CD4-positive, alpha-beta memory T cell (primary cell): ENCODE measurements at regions not wholly inside any gene's neighbourhood (a gene's known extent, or its start where the extent isn't known, plus 50 kb on each side); places are given as distances from the start of the nearest gene placed in this dataset.
"Not testable (repeated sequence)": the region's sequence is repeated elsewhere in the genome, so short reads cannot be mapped to it uniquely, and the experiment has no call there.

Source experiments
- CTCF ChIA-PET: fragments of 350-600 bp; sonication (Branson Sonifier 250); formaldehyde crosslinking; loops from one replicate; lab custom pipeline; 2021; ENCODE audit warnings: inconsistent platforms; ENCODE audit not compliant: partially characterized antibody; lab: Charles Lee
- POLR2A ChIA-PET: fragments of 350-600 bp; sonication (Branson Sonifier 250); formaldehyde crosslinking; loops from one replicate; lab custom pipeline; 2021; ENCODE audit not compliant: partially characterized antibody; lab: Charles Lee
- DNase-seq, 5 donors: peaks; one replicate each; pipeline versions ENCODE4 v3.0.0 to v3.0.0-alpha.2; 2020 to 2022; ENCODE audit warnings: mixed read lengths in 1 of 5
- H3K27ac ChIP-seq: one replicate; pipeline ENCODE4 v1.7.0; 2013; ENCODE audit warnings: low read depth, low read length
- H3K27me3 ChIP-seq: 2 replicates; pipeline ENCODE4 v1.7.0; 2013; ENCODE audit warnings: mild to moderate bottlenecking, low read length, moderate library complexity; ENCODE audit not compliant: insufficient read depth
- H3K36me3 ChIP-seq: 2 replicates; pipeline ENCODE4 v1.7.0; 2013; ENCODE audit warnings: mild to moderate bottlenecking, low read length, moderate library complexity; ENCODE audit not compliant: insufficient read depth
- H3K4me1 ChIP-seq: 2 replicates; pipeline ENCODE4 v1.7.0; 2013; ENCODE audit warnings: mild to moderate bottlenecking, low read length, moderate library complexity; ENCODE audit not compliant: insufficient read depth
- H3K4me3 ChIP-seq, 2 donors: one replicate each; pipeline ENCODE4 v1.7.0; 2013; ENCODE audit warnings: low read length in 2 of 2, mild to moderate bottlenecking in 1 of 2
- H3K9me3 ChIP-seq, 2 donors: one replicate each; pipeline ENCODE4 v1.7.0; 2013; ENCODE audit warnings: low read length in 2 of 2, control low read depth in 1 of 2; ENCODE audit not compliant: control insufficient read depth in 1 of 2
- H3K27ac Mint-ChIP-seq, 7 donors: one replicate each; pipeline ENCODE4 v1.8.0; 2020 to 2021; ENCODE audit warnings: mixed read lengths in 7 of 7, mild to moderate bottlenecking in 6 of 7, inconsistent platforms in 3 of 7, moderate library complexity in 3 of 7
- H3K27me3 Mint-ChIP-seq, 2 donors: one replicate each; pipeline ENCODE4 v1.8.0; 2020 to 2021; ENCODE audit warnings: mixed read lengths in 2 of 2
- H3K36me3 Mint-ChIP-seq, 2 donors: one replicate each; pipeline ENCODE4 v1.8.0; 2020 to 2021; ENCODE audit warnings: mixed read lengths in 2 of 2, inconsistent platforms in 1 of 2, mild to moderate bottlenecking in 1 of 2
- H3K4me1 Mint-ChIP-seq, 4 donors: one replicate each; pipeline ENCODE4 v1.8.0; 2020 to 2021; ENCODE audit warnings: mixed read lengths in 4 of 4, mild to moderate bottlenecking in 1 of 4
- H3K4me3 Mint-ChIP-seq, 8 donors: one replicate each; pipeline ENCODE4 v1.8.0; 2020 to 2021; ENCODE audit warnings: mixed read lengths in 8 of 8, mild to moderate bottlenecking in 7 of 8, moderate library complexity in 6 of 8, inconsistent platforms in 3 of 8
- H3K9me3 Mint-ChIP-seq, 8 donors: one replicate each; pipeline ENCODE4 v1.8.0; 2020 to 2021; ENCODE audit warnings: mixed read lengths in 8 of 8, mild to moderate bottlenecking in 5 of 8, inconsistent platforms in 3 of 8, moderate library complexity in 1 of 8
- intact Hi-C: fragments of 100-400 bp; cut with micrococcal nuclease; formaldehyde crosslinking; loops from one replicate; pipeline ENCODE4 v1.15.1; 2023

DNA sequence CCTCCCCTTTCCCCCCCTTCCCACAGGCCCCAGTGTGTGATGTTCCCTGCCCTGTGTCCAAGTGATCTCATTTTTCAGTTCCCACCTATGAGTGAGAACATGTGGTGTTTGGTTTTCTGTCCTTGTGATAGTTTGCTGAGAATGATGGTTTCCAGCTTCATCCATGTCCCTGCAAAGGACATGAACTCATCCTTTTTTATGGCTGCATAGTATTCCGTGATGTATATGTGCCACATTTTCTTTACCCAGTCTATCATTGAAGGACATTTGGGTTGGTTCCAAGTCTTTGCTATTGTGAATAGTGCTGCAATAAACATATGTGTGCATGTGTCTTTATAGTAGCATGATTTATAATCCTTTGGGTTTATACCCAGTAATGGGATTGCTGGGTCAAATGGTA, 106.0 kb upstream of the CADM1 start:
- DNase-seq, H3K9me3 Mint-ChIP-seq, H3K36me3 ChIP-seq, H3K4me1 ChIP-seq, H3K27me3 ChIP-seq, H3K27me3 Mint-ChIP-seq, H3K9me3 ChIP-seq, CTCF ChIA-PET, H3K27ac Mint-ChIP-seq, H3K4me3 ChIP-seq, H3K36me3 Mint-ChIP-seq, H3K4me1 Mint-ChIP-seq, H3K4me3 Mint-ChIP-seq, POLR2A ChIA-PET, H3K27ac ChIP-seq, intact Hi-C loops: not testable (repeated sequence)

DNA sequence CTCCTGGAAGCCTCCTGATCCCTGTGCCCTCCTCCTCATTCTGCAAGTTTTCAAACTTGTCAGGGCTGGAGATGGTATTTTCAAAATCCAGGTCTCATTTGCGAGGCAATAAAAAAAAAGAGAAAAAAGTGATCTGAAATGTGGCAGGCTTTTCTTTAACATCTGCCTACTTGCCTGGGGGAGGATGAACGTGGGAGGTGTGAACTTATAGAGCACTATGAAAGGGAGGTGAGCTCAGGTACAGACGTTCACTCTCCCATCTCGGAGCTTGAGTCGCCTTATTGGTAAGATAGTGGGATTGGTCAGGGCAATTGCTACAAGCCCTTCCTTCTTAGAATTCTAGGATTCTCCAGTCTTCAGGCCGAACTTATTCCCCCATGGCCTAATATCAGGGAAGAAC, 104.8 kb upstream of the CADM1 start:
- CTCF ChIA-PET: no interaction called here
- POLR2A ChIA-PET: no interaction called here
- H3K27me3 Mint-ChIP-seq: peaks cover 0 to 5% of the 10 kb centered on the region in 2 donors
- H3K4me1 Mint-ChIP-seq: no peaks in the 10 kb centered on the region
- H3K4me3 ChIP-seq: no peak overlapping the region
- H3K4me1 ChIP-seq: no peaks in the 10 kb centered on the region
- H3K36me3 Mint-ChIP-seq: no peaks in the 10 kb centered on the region
- intact Hi-C loops: no loop called here
- H3K27ac Mint-ChIP-seq: no peak overlapping the region
- no peaks in the 10 kb centered on the region for H3K27me3 ChIP-seq
- no peak for DNase-seq
- no peak overlapping the region for H3K27ac ChIP-seq
- no peaks in the 10 kb centered on the region for H3K36me3 ChIP-seq
- H3K4me3 Mint-ChIP-seq: no peak overlapping the region
- H3K9me3 ChIP-seq: no peaks in the 10 kb centered on the region
- peaks cover 0 to 7% (median 1%) of the 10 kb centered on the region in 8 donors for H3K9me3 Mint-ChIP-seq

DNA sequence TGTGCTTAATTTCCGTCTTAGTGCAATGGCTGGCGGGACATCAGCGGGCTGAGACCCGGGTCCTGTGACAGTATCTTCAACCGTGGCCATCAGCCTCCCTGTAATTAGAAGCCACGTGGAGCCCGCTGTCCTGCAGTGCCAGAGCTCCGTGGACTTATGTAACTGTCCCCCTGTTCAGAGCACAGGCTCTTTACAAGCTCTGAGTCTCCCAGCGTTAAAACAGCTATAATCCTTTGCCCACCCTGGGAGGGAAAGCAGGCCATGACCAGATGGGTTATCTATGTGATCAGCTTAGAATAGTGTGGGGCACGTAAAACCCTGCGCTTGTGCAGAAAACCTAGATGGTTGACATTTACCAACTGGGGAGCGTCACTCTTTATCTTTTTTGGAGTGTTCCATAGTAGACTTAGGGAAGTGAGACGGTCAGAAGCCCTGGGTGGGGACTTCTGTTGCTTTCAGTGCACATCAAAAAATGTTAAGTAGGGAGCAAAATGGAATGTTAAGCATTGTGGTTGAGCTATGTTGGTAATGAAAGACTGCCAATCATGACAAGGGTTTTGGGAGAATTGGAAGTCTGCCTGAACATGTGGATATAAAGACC, 103.5 kb upstream of the CADM1 start:
- no peaks in the 10 kb centered on the region for H3K27me3 ChIP-seq
- H3K27ac ChIP-seq: no peak overlapping the region
- POLR2A ChIA-PET: no interaction called here
- H3K4me1 ChIP-seq: no peaks in the 10 kb centered on the region
- no peak overlapping the region for H3K27ac Mint-ChIP-seq
- no peak overlapping the region for H3K4me3 Mint-ChIP-seq
- no peaks in the 10 kb centered on the region for H3K36me3 ChIP-seq
- no peaks in the 10 kb centered on the region for H3K4me1 Mint-ChIP-seq
- CTCF ChIA-PET: no interaction called here
- no peak for DNase-seq
- H3K9me3 ChIP-seq: no peaks in the 10 kb centered on the region
- peaks cover 0 to 5% (median 1%) of the 10 kb centered on the region in 8 donors for H3K9me3 Mint-ChIP-seq
- no peak overlapping the region for H3K4me3 ChIP-seq
- H3K27me3 Mint-ChIP-seq: peaks cover 1 to 3% of the 10 kb centered on the region in 2 donors
- intact Hi-C loops: no loop called here
- no peaks in the 10 kb centered on the region for H3K36me3 Mint-ChIP-seq

GRCh38 chr11:115606498-115607220, 102.4 kb upstream of the CADM1 start:
- intact Hi-C loops: no loop called here

DNA sequence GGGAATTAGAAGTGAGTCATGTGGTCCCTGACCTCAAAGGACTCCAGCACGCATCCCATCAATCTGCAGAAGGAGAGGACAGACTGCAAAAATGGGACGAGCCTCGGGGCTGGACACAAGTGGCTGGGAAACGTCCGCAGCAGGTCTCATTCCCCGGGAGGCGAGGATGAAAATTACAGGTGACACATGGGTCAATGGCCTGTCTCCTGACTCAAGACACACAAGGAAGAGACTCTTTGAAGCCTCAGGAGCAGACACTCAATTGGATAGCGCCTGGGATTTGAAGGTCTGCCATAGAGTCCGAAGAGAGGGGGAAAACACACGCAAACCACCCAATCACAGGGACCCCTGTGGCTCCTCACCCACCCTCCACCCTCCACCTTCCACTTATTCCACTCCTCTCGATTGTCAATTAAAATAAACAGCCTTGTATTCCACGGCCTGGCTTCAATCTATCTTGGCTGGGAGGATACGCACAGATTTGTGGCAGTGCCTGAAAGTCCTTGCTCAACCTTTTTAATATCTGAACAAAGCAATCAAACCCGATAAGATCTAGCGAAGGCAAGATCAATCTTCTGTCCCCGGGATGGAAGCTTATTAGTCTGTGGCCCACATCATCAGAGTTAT, 101.8 kb upstream of the CADM1 start:
- POLR2A ChIA-PET: no interaction called here
- CTCF ChIA-PET: no interaction called here

More at GRCh38 chr11:115606498-115607220, 102.4 kb upstream of the CADM1 start:
- DNase-seq: no peak
- Mint-ChIP-seq H3K9me3 (peaks cover 0 to 7% (median 2%) of the 10 kb centered on the region in 8 donors), H3K27ac (no peak overlapping the region), H3K4me1 (no peaks in the 10 kb centered on the region), H3K27me3 (peaks cover 1% of the 10 kb centered on the region in 2 donors), H3K4me3 (no peak overlapping the region), H3K36me3 (no peaks in the 10 kb centered on the region)
- Histone ChIP-seq H3K27ac (no peak overlapping the region), H3K27me3 (no peaks in the 10 kb centered on the region), H3K36me3 (no peaks in the 10 kb centered on the region), H3K4me3 (no peak overlapping the region), H3K9me3 (no peaks in the 10 kb centered on the region), H3K4me1 (no peaks in the 10 kb centered on the region)
- ChIA-PET CTCF (no interaction called here), POLR2A (no interaction called here)

GRCh38 chr11:115605397-115605796, 101.2 kb upstream of the CADM1 start:
- POLR2A ChIA-PET, H3K27ac Mint-ChIP-seq, H3K9me3 Mint-ChIP-seq, intact Hi-C loops, H3K4me1 ChIP-seq, H3K4me3 ChIP-seq, DNase-seq, H3K36me3 ChIP-seq, H3K36me3 Mint-ChIP-seq, H3K4me1 Mint-ChIP-seq, H3K9me3 ChIP-seq, H3K27me3 Mint-ChIP-seq, H3K4me3 Mint-ChIP-seq, H3K27ac ChIP-seq, H3K27me3 ChIP-seq, CTCF ChIA-PET: not testable (repeated sequence)

More for the DNA sequence above, 101.8 kb upstream of the CADM1 start:
- Mint-ChIP-seq H3K27me3 (peaks cover 1% of the 10 kb centered on the region in 2 donors), H3K27ac (no peak overlapping the region), H3K4me1 (no peaks in the 10 kb centered on the region), H3K36me3 (no peaks in the 10 kb centered on the region), H3K4me3 (no peak overlapping the region), H3K9me3 (peaks cover 0 to 7% (median 2%) of the 10 kb centered on the region in 8 donors)
- intact Hi-C loops: no loop called here
- Histone ChIP-seq H3K4me3 (no peak overlapping the region), H3K27me3 (no peaks in the 10 kb centered on the region), H3K4me1 (no peaks in the 10 kb centered on the region), H3K9me3 (no peaks in the 10 kb centered on the region), H3K27ac (no peak overlapping the region), H3K36me3 (no peaks in the 10 kb centered on the region)
- DNase-seq: no peak

- intact Hi-C loops: no loop called here
- POLR2A ChIA-PET: no interaction called here
- CTCF ChIA-PET: no interaction called here
- no peak for DNase-seq
- H3K4me1 Mint-ChIP-seq: no peaks in the 10 kb centered on the region
- H3K4me1 ChIP-seq: no peaks in the 10 kb centered on the region
- no peak overlapping the region for H3K4me3 Mint-ChIP-seq
- peaks cover 0 to 1% of the 10 kb centered on the region in 2 donors for H3K27me3 Mint-ChIP-seq
- H3K27ac Mint-ChIP-seq: no peak overlapping the region
- H3K36me3 ChIP-seq: no peaks in the 10 kb centered on the region
- peaks cover 0 to 8% (median 3%) of the 10 kb centered on the region in 8 donors for H3K9me3 Mint-ChIP-seq
- no peak overlapping the region for H3K27ac ChIP-seq
- H3K36me3 Mint-ChIP-seq: no peaks in the 10 kb centered on the region
- H3K27me3 ChIP-seq: no peaks in the 10 kb centered on the region
- H3K9me3 ChIP-seq: no peaks in the 10 kb centered on the region
- no peak overlapping the region for H3K4me3 ChIP-seq
These were observed 94.9 kb upstream of the CADM1 start for GRCh38 chr11:115599125-115599524.
